ENCODE measurements at regions not wholly inside any gene's neighbourhood (a gene's known extent, or its start where the extent isn't known, plus 50 kb on each side); places are given as distances from the start of the nearest gene placed in this dataset.

GRCh38 chr7:20519645-20520044 lies 95.8 kb upstream of the ABCB5 start:
- TF ChIP-seq CTCF (conservative IDR thresholded peaks at IDR 0.05; ENCODE audit: low read depth, low read length) (no peak), EZH2 (IDR thresholded peaks at IDR 0.05; ENCODE audit: borderline replicate concordance, low read depth, low read length, poor library complexity, severe bottlenecking) (no peak)
